HFFc6 (cell line): ENCODE measurements at regions not wholly inside any gene's neighbourhood (a gene's known extent, or its start where the extent isn't known, plus 50 kb on each side); places are given as distances from the start of the nearest gene placed in this dataset.

Experiments
- DNase-seq: peaks from one replicate; pipeline ENCODE4 v3.0.0-alpha.2; 2018
- H3K27ac Mint-ChIP-seq: 2 replicates; pipeline ENCODE4 v1.8.0; 2020; ENCODE audit warnings: mild to moderate bottlenecking, mixed read lengths
- H3K27me3 Mint-ChIP-seq: 2 replicates; pipeline ENCODE4 v1.8.0; 2021; ENCODE audit warnings: mild to moderate bottlenecking, moderate library complexity, mixed read lengths; ENCODE audit not compliant: insufficient read depth
- H3K36me3 Mint-ChIP-seq: 2 replicates; pipeline ENCODE4 v1.8.0; 2021; ENCODE audit warnings: low read depth, mixed read lengths
- H3K4me1 Mint-ChIP-seq: 2 replicates; pipeline ENCODE4 v1.8.0; 2020; ENCODE audit warnings: low read depth, mixed read lengths
- H3K4me3 Mint-ChIP-seq: 2 replicates; pipeline ENCODE4 v1.8.0; 2020; ENCODE audit warnings: mild to moderate bottlenecking, moderate library complexity, mixed read lengths
- H3K9me3 Mint-ChIP-seq: 2 replicates; pipeline ENCODE4 v1.8.0; 2020; ENCODE audit warnings: mild to moderate bottlenecking, mixed read lengths
- TF ChIP-seq, protein P1 (sequence below): fragments of 200-600 bp; sonication (generic); IDR thresholded peaks from 2 replicates; pipeline ENCODE4 v1.5.0; 2021; ENCODE audit warnings: antibody characterized with exemption, mild to moderate bottlenecking

DNA sequence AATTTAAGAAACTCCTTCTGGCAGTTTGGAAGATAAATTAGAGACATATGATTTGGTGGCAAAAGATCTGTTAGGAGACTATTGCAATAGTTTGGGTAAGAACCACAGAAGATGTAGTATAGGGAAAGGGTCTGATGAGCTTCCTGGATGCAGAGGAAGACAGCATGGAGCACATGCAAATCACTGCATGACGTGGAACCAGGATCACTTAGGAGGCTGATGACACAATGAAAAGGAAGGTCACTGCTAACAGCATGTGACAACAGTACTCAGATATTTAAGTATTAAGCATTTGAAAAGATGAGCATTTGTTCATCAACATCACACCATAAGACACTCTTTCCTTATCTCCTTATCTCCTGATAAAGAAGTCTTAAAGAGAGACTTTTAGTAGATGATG is 167.8 kb upstream of the LDB2 start:
- Mint-ChIP-seq H3K9me3 (no peaks in the 10 kb centered on the region), H3K4me1 (peaks cover 7% of the 10 kb centered on the region), H3K4me3 (peak overlapping the region; percentile 40), H3K27me3 (no peaks in the 10 kb centered on the region; the same call in 1 of the 2 replicates), H3K27ac (peak overlapping the region; percentile 86), H3K36me3 (peaks cover 5% of the 10 kb centered on the region; the same call in 1 of the 2 replicates)
- peak; percentile 63 for DNase-seq
- TF ChIP-seq, protein P1, sequence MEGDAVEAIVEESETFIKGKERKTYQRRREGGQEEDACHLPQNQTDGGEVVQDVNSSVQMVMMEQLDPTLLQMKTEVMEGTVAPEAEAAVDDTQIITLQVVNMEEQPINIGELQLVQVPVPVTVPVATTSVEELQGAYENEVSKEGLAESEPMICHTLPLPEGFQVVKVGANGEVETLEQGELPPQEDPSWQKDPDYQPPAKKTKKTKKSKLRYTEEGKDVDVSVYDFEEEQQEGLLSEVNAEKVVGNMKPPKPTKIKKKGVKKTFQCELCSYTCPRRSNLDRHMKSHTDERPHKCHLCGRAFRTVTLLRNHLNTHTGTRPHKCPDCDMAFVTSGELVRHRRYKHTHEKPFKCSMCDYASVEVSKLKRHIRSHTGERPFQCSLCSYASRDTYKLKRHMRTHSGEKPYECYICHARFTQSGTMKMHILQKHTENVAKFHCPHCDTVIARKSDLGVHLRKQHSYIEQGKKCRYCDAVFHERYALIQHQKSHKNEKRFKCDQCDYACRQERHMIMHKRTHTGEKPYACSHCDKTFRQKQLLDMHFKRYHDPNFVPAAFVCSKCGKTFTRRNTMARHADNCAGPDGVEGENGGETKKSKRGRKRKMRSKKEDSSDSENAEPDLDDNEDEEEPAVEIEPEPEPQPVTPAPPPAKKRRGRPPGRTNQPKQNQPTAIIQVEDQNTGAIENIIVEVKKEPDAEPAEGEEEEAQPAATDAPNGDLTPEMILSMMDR, result no peak

DNA sequence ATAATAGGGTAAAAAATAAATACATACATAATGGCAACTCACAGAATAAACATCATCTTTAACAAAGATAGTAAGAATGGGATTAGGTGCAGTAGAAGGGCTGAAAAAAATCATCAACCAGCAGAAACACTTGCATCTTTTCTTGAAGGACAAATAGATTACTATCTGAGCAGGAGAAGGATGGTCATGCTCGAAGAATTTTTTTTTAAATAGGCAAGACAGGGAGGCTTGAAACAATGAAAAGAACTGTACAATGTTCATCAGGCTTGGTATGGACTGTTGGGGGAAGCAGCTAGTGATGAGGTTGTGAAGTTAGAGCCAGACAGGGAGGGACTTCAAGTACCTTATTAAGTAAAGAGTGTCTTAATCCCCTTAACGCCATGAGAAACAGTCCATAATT is 167.4 kb upstream of the LDB2 start:
- peaks cover 5% of the 10 kb centered on the region; the same call in 1 of the 2 replicates for H3K36me3 Mint-ChIP-seq
- peak; percentile 62 for DNase-seq
- no peaks in the 10 kb centered on the region for H3K9me3 Mint-ChIP-seq
- peak overlapping the region; percentile 40 for H3K4me3 Mint-ChIP-seq
- H3K4me1 Mint-ChIP-seq, result peaks cover 3% of the 10 kb centered on the region
- TF ChIP-seq, protein P1, result no peak
- H3K27ac Mint-ChIP-seq, result peak overlapping the region; percentile 86
- H3K27me3 Mint-ChIP-seq, result no peaks in the 10 kb centered on the region; the same call in 1 of the 2 replicates

DNA sequence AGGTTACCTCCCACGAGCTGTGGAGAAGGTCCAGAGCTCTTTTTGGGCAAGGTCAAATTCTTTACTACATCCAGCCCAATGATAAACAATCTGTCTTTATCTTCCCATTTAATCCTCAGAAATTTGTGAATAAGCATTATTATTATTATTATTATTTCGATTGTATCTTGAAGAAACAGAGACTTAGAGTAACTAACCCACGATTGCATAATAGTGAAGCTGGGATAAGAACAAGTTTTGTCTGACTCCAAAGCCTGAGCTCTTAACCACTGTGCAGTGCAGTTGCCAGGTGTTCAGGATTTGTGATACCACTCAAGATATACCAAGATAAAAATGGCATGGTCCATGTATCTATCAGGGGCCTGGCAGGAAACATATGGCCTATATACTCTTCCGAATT is 166.5 kb upstream of the LDB2 start:
- Mint-ChIP-seq H3K27ac (peak overlapping the region; percentile 86), H3K4me3 (no peak overlapping the region), H3K9me3 (no peaks in the 10 kb centered on the region), H3K4me1 (peaks cover 9% of the 10 kb centered on the region), H3K36me3 (peaks cover 5% of the 10 kb centered on the region; the same call in 1 of the 2 replicates), H3K27me3 (no peaks in the 10 kb centered on the region; the same call in 1 of the 2 replicates)
- DNase-seq, result no peak
- TF ChIP-seq, protein P1, result no peak

DNA sequence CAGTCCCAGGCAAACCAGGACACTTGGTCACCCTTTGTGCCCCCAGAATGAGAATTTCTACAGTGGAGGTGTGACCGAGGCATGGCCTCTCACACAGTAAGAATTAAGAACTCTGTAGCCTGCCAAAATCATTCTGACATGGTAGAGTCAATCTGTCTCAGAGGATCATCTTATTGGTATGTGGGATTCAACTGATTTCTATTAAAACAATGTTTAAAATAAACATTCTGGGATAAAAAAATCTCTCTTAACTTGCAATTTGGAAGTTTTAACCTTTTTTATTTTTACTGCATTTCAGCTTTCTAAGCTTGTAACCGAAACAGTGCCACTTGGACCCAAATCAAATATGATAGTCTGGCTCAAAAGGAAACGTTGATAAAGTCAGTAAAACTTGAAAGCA is 165.4 kb upstream of the LDB2 start:
- TF ChIP-seq, protein P1, result no peak
- peak; percentile 71 for DNase-seq
- Mint-ChIP-seq H3K27me3 (no peaks in the 10 kb centered on the region; the same call in 1 of the 2 replicates), H3K4me3 (peak overlapping the region; percentile 44; the same call in 1 of the 2 replicates), H3K9me3 (no peaks in the 10 kb centered on the region), H3K4me1 (peaks cover 20% of the 10 kb centered on the region), H3K36me3 (no peaks in the 10 kb centered on the region), H3K27ac (peak overlapping the region; percentile 87)

DNA sequence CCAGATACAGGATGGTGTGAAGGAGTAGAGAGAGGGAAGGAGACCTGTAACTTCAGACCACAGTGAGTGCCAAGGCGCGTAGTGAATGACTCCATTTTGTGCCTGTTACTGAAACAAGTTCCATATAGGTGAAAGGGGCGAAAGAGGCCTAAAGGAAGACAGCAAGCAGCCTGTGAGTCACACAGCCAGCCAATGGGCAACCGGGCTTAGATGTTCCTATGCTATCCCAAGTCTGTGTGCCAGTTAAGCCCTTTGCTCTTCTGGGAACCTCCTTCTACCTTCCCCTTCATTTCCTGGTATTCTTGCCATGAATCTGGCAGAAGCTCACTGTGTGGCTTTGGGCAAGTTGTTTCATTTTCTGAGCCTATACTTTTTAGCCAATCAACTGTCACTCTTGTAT is 161.8 kb upstream of the LDB2 start:
- H3K9me3 Mint-ChIP-seq, result no peaks in the 10 kb centered on the region
- no peaks in the 10 kb centered on the region for H3K36me3 Mint-ChIP-seq
- H3K4me3 Mint-ChIP-seq, result no peak overlapping the region
- no peaks in the 10 kb centered on the region; the same call in 1 of the 2 replicates for H3K27me3 Mint-ChIP-seq
- TF ChIP-seq, protein P1, result no peak
- H3K27ac Mint-ChIP-seq, result peak overlapping the region; percentile 80
- no peak for DNase-seq
- H3K4me1 Mint-ChIP-seq, result peaks cover 56% of the 10 kb centered on the region
